ENCODE measurements at regions not wholly inside any gene's neighbourhood (a gene's known extent, or its start where the extent isn't known, plus 50 kb on each side); places are given as distances from the start of the nearest gene placed in this dataset.

- no peak for DNase-seq
These were observed 642.4 kb upstream of the C9orf72 start for GRCh38 chr9:28215536-28216299.

- no peak for DNase-seq
These were observed 659.4 kb upstream of the C9orf72 start for GRCh38 chr9:28232686-28233085.

GRCh38 chr9:28234133-28234893 lies 661.0 kb upstream of the C9orf72 start:
- no peak for DNase-seq

- DNase-seq = no peak
These were observed 661.6 kb upstream of the C9orf72 start for GRCh38 chr9:28234894-28235277.

GRCh38 chr9:28249424-28249823 lies 676.1 kb upstream of the C9orf72 start:
- DNase-seq = no peak

- no peak for DNase-seq
These were observed 681.9 kb upstream of the C9orf72 start for GRCh38 chr9:28255174-28255573.

DNA sequence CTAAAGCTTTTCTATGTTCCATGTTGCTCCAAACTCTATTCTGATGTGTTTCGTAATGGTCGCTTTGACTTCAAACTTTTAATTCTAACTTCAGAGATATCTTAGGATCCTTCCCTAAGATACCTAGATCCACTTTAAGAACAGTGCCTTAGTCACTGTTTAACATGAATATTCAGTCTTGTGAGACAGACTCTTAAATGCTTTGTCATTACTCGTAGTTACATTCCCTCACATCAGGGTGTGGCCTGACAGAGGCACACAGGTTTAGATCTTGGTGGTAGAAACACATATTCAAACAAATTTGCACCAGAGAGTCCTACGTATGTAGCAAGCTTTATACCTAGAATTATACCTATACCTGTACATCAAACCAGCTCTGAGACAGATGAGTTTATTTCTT lies 687.0 kb upstream of the C9orf72 start:
- no peak for DNase-seq

- no peak for DNase-seq
These were observed 691.1 kb upstream of the C9orf72 start for GRCh38 chr9:28264368-28264767.

DNA sequence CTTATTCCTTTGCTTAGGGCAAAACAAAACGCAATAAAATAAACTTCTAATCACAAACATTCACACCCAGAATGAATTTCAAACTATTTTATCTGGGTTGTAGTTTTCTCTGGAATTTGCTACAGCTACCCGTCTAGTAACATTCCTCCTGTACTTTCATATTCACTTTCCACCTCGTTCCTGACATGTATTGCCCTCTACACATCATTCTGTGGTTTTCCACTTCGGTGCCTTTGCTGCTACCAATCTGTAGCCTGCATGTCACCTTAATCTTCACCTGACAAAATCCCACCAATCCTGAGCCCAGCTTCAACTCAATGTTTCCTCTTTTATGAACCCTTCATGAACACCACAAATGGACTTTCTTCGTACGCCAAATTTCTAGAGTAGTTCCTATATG lies 694.1 kb upstream of the C9orf72 start:
- no peak for DNase-seq

DNA sequence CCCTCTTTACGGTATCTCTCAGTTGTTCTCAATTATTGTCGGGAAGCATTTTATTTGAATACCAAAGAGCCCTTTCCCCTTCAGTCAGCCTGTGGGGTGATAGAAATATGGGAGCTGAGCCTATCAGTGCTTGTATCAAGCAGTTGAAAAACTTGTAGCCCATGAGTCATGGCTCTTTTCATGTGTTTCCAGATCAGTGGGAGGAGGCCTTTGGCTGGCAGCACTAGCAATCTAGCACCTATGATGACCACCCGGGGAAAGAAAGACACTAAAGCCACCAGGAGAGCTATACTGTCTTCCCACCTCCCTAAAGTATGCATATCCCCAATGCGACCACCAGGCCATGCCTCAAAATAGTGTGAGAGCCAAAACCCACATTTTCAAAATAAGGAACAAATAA lies 696.9 kb upstream of the C9orf72 start:
- DNase-seq = no peak

DNA sequence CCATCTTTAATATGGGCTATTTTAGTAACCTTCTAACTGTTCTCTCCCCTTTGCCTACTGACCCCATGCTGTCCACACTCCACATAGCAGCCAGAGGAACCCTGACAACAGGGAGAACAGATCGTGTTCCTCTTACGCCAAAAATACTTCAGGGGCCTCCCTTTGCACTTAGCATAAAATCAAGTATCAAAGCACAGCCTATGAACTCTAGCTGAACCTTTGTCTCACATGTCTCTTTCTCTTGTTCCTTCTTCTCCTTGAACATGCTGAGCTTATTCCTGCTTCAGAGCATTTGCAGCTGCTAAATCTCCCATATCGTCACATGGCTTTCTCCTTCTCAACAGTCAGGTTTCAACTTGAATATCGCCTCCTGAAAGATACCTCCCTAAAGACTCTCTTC lies 698.8 kb upstream of the C9orf72 start:
- DNase-seq = no peak

GRCh38 chr9:28287455-28287854 lies 714.2 kb upstream of the C9orf72 start:
- DNase-seq = no peak

DNA sequence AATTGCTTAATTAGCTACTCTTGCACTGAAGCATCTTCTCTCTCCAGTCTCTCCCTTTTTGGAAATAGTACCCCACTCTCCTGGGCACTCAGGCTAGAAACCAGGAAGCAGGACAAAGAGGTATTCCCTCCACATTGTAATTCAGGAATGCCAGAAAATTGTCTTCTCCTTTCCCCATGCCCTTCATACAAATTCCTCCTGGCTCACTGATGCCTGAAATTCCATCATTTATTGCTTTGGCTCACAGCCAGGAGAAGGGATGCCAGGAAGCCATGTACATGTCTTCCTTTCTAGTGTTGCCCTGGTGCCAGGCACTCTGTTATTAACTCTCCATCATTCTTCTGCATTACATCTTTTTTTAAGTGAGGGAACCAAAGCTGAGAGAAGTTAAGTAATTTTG lies 716.5 kb upstream of the C9orf72 start:
- DNase-seq = no peak

- no peak for DNase-seq
These were observed 720.2 kb upstream of the C9orf72 start for GRCh38 chr9:28293369-28294090.

DNA sequence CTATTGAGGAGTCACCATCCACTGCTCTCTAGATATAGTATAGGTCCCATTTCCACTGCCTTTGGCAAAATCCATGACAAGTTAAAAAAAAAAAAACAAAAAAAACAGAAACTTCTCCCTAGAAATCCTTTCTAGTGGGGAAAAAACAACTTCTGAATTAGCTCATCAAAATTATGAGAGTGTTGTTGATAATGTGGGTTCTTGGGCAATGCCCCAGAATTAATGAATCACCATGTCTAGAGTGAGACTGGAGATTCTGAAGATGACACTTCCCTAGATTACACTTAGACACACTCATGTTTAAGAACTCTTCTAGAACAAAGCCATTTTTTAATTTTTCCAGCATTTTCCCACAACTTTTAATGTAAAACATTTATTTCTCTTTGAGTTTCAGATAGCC lies 728.0 kb upstream of the C9orf72 start:
- no peak for DNase-seq

DNA sequence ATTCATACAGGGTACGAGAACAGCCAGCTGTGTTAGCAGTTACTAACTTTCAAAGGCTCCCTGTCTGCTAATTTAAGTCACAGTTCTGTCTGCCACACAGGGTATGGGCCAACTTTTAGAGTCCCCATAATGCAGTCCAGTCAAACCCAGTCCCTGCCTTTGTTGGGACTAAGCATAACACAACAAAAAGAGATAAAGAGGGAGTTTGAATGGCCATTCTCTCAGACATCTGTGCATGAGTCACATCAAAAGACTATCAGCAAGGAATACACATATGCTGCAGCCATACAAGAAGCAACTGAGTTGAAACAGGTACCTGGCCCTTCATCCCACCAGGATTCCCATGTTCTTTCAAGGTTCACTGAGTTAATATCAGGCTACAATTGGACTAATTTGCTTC lies 744.5 kb upstream of the C9orf72 start:
- DNase-seq = no peak

GRCh38 chr9:28318515-28318914 lies 745.2 kb upstream of the C9orf72 start:
- DNase-seq = no peak

GRCh38 chr9:28319981-28320380 lies 746.7 kb upstream of the C9orf72 start:
- DNase-seq = no peak

DNA sequence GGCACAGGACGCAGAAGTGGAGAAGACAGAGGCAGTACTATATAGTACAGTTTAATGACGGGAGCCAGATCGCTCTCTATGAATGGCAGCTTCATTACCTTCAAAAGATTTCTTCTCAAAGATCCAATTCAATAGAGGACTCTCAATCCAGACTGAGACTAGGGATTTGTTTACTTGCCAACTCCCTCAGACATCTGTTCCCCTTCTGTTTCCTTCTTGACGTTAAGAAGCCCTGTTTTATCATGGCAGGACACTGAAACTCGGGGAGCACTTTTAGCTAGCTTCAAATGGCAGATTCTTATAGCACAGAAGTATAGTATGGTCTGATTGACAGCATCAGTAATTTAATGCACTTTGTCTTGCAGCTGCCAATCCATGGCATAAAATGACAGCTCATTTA lies 747.3 kb upstream of the C9orf72 start:
- DNase-seq = no peak

GRCh38 chr9:28329323-28329722 lies 756.0 kb upstream of the C9orf72 start:
- DNase-seq = no peak

GRCh38 chr9:28332648-28333047 lies 759.4 kb upstream of the C9orf72 start:
- no peak for DNase-seq

- no peak for DNase-seq
These were observed 768.6 kb upstream of the C9orf72 start for GRCh38 chr9:28341913-28342312.

DNA sequence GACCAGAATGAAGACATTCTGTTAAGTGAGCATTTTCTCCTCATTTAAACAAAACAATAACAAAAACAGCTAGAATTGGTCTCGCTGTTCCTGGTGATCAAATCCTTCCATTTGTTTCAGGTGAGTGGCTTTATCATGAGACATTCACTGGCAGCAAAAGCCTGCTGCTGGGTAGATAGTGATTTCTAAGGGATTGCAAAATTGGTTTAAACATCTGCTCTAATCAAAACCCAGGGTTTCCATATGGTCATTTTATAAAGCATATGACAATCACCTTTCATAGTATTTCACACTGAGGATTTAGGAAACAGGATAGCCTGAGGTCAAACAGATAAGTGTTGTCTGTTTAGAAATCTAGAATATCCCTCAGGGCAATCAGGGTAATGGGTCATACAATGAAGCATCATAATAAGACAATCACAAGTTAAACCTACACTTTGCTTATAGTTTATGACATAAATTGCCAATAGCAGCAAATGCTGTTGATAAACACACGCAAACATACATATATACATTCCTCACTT lies 769.6 kb upstream of the C9orf72 start:
- DNase-seq = no peak

- DNase-seq = no peak
These were observed 789.9 kb upstream of the C9orf72 start for GRCh38 chr9:28363151-28363562.

All from activated CD4-positive, CD25-positive, alpha-beta regulatory T cell treated with anti-CD3 and anti-CD28 coated beads, Interleukin-2, amount 50 U/mL, for 72 hours (primary cell).